Endothelial cell of umbilical vein (primary cell): ENCODE measurements at regions not wholly inside any gene's neighbourhood (a gene's known extent, or its start where the extent isn't known, plus 50 kb on each side); places are given as distances from the start of the nearest gene placed in this dataset.

Experiments
- EZH2 ChIP-seq: IDR thresholded peaks from 2 replicates; pipeline ENCODE4 v1.6.1; 2012; ENCODE audit warnings: borderline replicate concordance, low read depth, mild to moderate bottlenecking, moderate library complexity, low read length, inconsistent platforms; ENCODE audit not compliant: severe bottlenecking
- FOS ChIP-seq: IDR thresholded peaks from 2 replicates; pipeline ENCODE4 v1.6.1; 2011; ENCODE audit warnings: mild to moderate bottlenecking, low read length, moderate library complexity, borderline replicate concordance; ENCODE audit not compliant: insufficient read depth
- GATA2 ChIP-seq: IDR thresholded peaks from 2 replicates; pipeline ENCODE4 v1.7.0; 2011; ENCODE audit warnings: low read depth, mild to moderate bottlenecking, moderate library complexity, mixed read lengths, low read length; ENCODE audit not compliant: insufficient read length, insufficient read depth
- JUN ChIP-seq: IDR thresholded peaks from 2 replicates; pipeline ENCODE4 v1.6.1; 2011; ENCODE audit warnings: borderline replicate concordance, low read depth; ENCODE audit not compliant: insufficient read length, insufficient read depth
- MYC ChIP-seq: IDR thresholded peaks from one replicate; pipeline ENCODE4 v1.6.1; 2011; ENCODE audit warnings: mild to moderate bottlenecking, low read depth, low read length
- POLR2A ChIP-seq: IDR thresholded peaks from 2 replicates; pipeline ENCODE4 v1.6.1; 2012; ENCODE audit warnings: low read depth, mild to moderate bottlenecking, control low read depth, low read length
- POLR2AphosphoS5 ChIP-seq: IDR thresholded peaks from 2 replicates; pipeline ENCODE4 v1.6.1; 2012; ENCODE audit warnings: low read depth, mild to moderate bottlenecking, control low read depth, low read length, moderate library complexity; ENCODE audit not compliant: insufficient read depth
- TF ChIP-seq, protein P1 (sequence below), 2 donors: IDR thresholded peaks; 1 replicate in 1 of 2; 2 replicates in 1 of 2; pipeline ENCODE4 v1.5.1; 2011; ENCODE audit warnings: low read length in 2 of 2, mild to moderate bottlenecking in 2 of 2, moderate library complexity in 2 of 2, control low read depth in 1 of 2, inconsistent platforms in 1 of 2, low read depth in 1 of 2; ENCODE audit not compliant: insufficient read depth in 1 of 2; ENCODE audit errors: extremely low read depth in 1 of 2
- TF ChIP-seq, protein P2 (sequence below): IDR thresholded peaks from 2 replicates; pipeline ENCODE4 v1.6.1; 2011; ENCODE audit not compliant: insufficient read depth, insufficient read length

DNA sequence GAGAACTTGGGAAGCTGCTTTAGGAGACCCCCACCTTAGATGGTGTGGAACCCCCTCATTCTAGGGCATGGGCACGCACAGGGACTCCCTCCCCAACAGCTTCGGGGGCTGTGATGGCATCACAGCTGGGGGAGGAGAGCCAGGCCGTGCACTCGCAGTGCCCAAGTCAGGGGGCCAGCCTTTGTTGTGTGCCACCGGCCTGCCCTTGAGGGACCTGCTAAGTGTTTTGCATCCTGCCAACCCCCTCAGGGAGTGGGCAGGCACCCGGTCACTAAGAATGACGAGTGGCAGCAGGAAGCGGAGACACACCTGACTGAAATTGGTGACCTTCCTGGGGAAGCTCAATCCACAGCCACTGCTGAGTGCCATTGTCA lies 334.9 kb upstream of the SFSWAP start:
- TF ChIP-seq, protein P1, sequence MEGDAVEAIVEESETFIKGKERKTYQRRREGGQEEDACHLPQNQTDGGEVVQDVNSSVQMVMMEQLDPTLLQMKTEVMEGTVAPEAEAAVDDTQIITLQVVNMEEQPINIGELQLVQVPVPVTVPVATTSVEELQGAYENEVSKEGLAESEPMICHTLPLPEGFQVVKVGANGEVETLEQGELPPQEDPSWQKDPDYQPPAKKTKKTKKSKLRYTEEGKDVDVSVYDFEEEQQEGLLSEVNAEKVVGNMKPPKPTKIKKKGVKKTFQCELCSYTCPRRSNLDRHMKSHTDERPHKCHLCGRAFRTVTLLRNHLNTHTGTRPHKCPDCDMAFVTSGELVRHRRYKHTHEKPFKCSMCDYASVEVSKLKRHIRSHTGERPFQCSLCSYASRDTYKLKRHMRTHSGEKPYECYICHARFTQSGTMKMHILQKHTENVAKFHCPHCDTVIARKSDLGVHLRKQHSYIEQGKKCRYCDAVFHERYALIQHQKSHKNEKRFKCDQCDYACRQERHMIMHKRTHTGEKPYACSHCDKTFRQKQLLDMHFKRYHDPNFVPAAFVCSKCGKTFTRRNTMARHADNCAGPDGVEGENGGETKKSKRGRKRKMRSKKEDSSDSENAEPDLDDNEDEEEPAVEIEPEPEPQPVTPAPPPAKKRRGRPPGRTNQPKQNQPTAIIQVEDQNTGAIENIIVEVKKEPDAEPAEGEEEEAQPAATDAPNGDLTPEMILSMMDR (IDR thresholded peaks at IDR 0.05; ENCODE audit: extremely low read depth in 1 of 2, insufficient read depth in 1 of 2, low read depth in 1 of 2, low read length in 2 of 2), result no peak
- TF ChIP-seq POLR2AphosphoS5 (no peak), MYC (no peak), POLR2A (no peak), EZH2 (no peak), JUN (no peak), FOS (no peak), GATA2 (no peak)
- TF ChIP-seq, protein P2, sequence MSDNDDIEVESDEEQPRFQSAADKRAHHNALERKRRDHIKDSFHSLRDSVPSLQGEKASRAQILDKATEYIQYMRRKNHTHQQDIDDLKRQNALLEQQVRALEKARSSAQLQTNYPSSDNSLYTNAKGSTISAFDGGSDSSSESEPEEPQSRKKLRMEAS, result no peak
